HCT116 (cell line): ENCODE measurements at regions not wholly inside any gene's neighbourhood (a gene's known extent, or its start where the extent isn't known, plus 50 kb on each side); places are given as distances from the start of the nearest gene placed in this dataset.

Experiments used
- ATAC-seq: fragments of 200-7000 bp; cut with Tn5 transposase; 2 replicates; pipeline ENCODE4 v1.9.1; 2020; ENCODE audit warnings: mild to moderate bottlenecking, moderate library complexity
- BruUV-seq: library from RNA; stranded (reverse); fragments of 400-500 nt; replicated peaks from 2 replicates; lab custom pipeline; 2021; lab: Mats Ljungman, UMichigan
- CTCF ChIA-PET: fragments of 300-600 bp; sonication (Branson Sonifier 250); formaldehyde crosslinking; loops from one replicate; lab custom pipeline; 2021; ENCODE audit warnings: antibody characterized with exemption; lab: Charles Lee
- POLR2A ChIA-PET: fragments of 300-600, 350-600 bp; sonication (Branson Sonifier 250); formaldehyde crosslinking; loops from one replicate; lab custom pipeline; 2021; ENCODE audit warnings: antibody characterized with exemption; lab: Charles Lee
- RAD21 ChIA-PET, 2 experiments: fragments of 300-600 bp; sonication (Branson Sonifier 250); formaldehyde crosslinking; loops; one replicate each; lab custom pipeline; 2023; ENCODE audit warnings: low total read pairs in 2 of 2; ENCODE audit not compliant: uncharacterized antibody in 2 of 2, unreplicated experiment in 2 of 2, low non-redundant PET in 1 of 2; lab: Charles Lee
- DNase-seq: peaks from one replicate; pipeline ENCODE4 v3.0.0-alpha.2; 2010; ENCODE audit warnings: low read depth, low spot score
- H2AFZ ChIP-seq: fragments of 200-600 bp; shearing (Covaris generic), sonication (generic); 2 replicates; pipeline ENCODE4 v1.6.1; 2017; ENCODE audit warnings: low read depth, mixed run types, mixed read lengths, antibody characterized with exemption, low read length; ENCODE audit not compliant: poor library complexity, severe bottlenecking
- H3K27ac ChIP-seq: 2 replicates; pipeline ENCODE4 v1.5.1; 2012; ENCODE audit warnings: low read depth, low read length
- H3K27me3 ChIP-seq: fragments of 200-600 bp; sonication (generic); 2 replicates; pipeline ENCODE4 v1.6.1; 2016; ENCODE audit warnings: mixed run types, low read length, mixed read lengths; ENCODE audit not compliant: insufficient read depth
- H3K36me3 ChIP-seq, 2 experiments: fragments of 200-500 bp in 1 of 2; fragments of 200-600 bp in 1 of 2; sonication (Bioruptor generic) in 1 of 2; sonication (generic) in 1 of 2; 2 replicates each; pipeline versions ENCODE4 v1.5.1 to v1.6.1; 2014 to 2016; ENCODE audit warnings: low read length in 2 of 2, inconsistent platforms in 1 of 2, mixed read lengths in 1 of 2, mixed run types in 1 of 2; ENCODE audit not compliant: insufficient read depth in 2 of 2, control insufficient read depth in 1 of 2
- H3K4me1 ChIP-seq, 2 experiments: fragments of 200-600 bp in 1 of 2; sonication (generic) in 1 of 2; 2 replicates each; pipeline versions ENCODE4 v1.5.1 to v1.6.1; 2012 to 2017; ENCODE audit warnings: low read length in 2 of 2, inconsistent platforms in 1 of 2, mild to moderate bottlenecking in 1 of 2, mixed read lengths in 1 of 2, mixed run types in 1 of 2, moderate library complexity in 1 of 2; ENCODE audit not compliant: insufficient read depth in 2 of 2, control insufficient read depth in 1 of 2
- H3K4me2 ChIP-seq: fragments of 200-600 bp; sonication (generic); 2 replicates; pipeline ENCODE4 v1.6.1; 2017; ENCODE audit warnings: mixed run types, low read length, mixed read lengths
- H3K4me3 ChIP-seq, 2 experiments: fragments of 200-600 bp in 1 of 2; sonication (generic) in 1 of 2; replicated peaks in 1 of 2; 2 replicates each; pipeline ENCODE4 v1.5.1; 2011 to 2016; ENCODE audit warnings: low read length in 2 of 2, control low read depth in 1 of 2, low read depth in 1 of 2, mild to moderate bottlenecking in 1 of 2, mixed read lengths in 1 of 2, mixed run types in 1 of 2
- H3K79me2 ChIP-seq: fragments of 200-600 bp; sonication (generic); 2 replicates; pipeline ENCODE4 v1.6.1; 2017; ENCODE audit warnings: mild to moderate bottlenecking, mixed run types, low read length, moderate library complexity, mixed read lengths; ENCODE audit not compliant: insufficient read depth
- H3K9ac ChIP-seq: fragments of 200-600 bp; sonication (generic); 2 replicates; pipeline ENCODE4 v1.6.1; 2016; ENCODE audit warnings: low read length, mixed read lengths
- H3K9me2 ChIP-seq: fragments of 200-600 bp; sonication (generic), shearing (Covaris generic); 2 replicates; pipeline ENCODE4 v1.6.1; 2017; ENCODE audit warnings: mixed run types, mild to moderate bottlenecking, moderate library complexity; ENCODE audit not compliant: insufficient read depth
- H3K9me3 ChIP-seq, 2 experiments: fragments of 200-500 bp in 1 of 2; fragments of 200-600 bp in 1 of 2; sonication (Bioruptor generic) in 1 of 2; sonication (generic) in 1 of 2; 2 replicates each; pipeline ENCODE4 v1.6.1; 2014 to 2017; ENCODE audit warnings: low read length in 2 of 2, mixed read lengths in 2 of 2, inconsistent platforms in 1 of 2, low read depth in 1 of 2, mild to moderate bottlenecking in 1 of 2, mixed run types in 1 of 2, moderate library complexity in 1 of 2; ENCODE audit not compliant: control insufficient read depth in 1 of 2, insufficient read depth in 1 of 2
- H4K20me1 ChIP-seq: fragments of 200-600 bp; sonication (generic), shearing (Covaris generic); 2 replicates; pipeline ENCODE4 v1.6.1; 2017; ENCODE audit warnings: mixed run types, mild to moderate bottlenecking, moderate library complexity; ENCODE audit not compliant: insufficient read depth
- ATF3 ChIP-seq: IDR thresholded peaks from 2 replicates; pipeline ENCODE4 v1.6.1; 2012
- CBX3 ChIP-seq: IDR thresholded peaks from 2 replicates; pipeline ENCODE4 v1.6.1; 2012; ENCODE audit warnings: low read depth
- CEBPB ChIP-seq: IDR thresholded peaks from 2 replicates; pipeline ENCODE4 v1.6.1; 2012; ENCODE audit warnings: low read depth
- CTCF ChIP-seq, 3 experiments: fragments of 200-600 bp in 1 of 3; sonication (generic) in 1 of 3; IDR thresholded peaks in 2 of 3; conservative IDR thresholded peaks in 1 of 3; 2 replicates each; pipeline ENCODE4 v1.5.1; 2012 to 2017; ENCODE audit warnings: low read depth in 2 of 3, low read length in 2 of 3, antibody characterized with exemption in 1 of 3, borderline replicate concordance in 1 of 3, control low read depth in 1 of 3, mild to moderate bottlenecking in 1 of 3, mixed read lengths in 1 of 3, mixed run types in 1 of 3, moderate library complexity in 1 of 3; ENCODE audit not compliant: insufficient read depth in 1 of 3
- EGR1 ChIP-seq: IDR thresholded peaks from 2 replicates; pipeline ENCODE4 v1.6.1; 2012; ENCODE audit warnings: low read depth
- EZH2 ChIP-seq: fragments of 200-600 bp; sonication (generic); IDR thresholded peaks from 2 replicates; pipeline ENCODE4 v1.6.1; 2017; ENCODE audit warnings: antibody characterized with exemption, mixed run types
- EZH2phosphoT487 ChIP-seq: fragments of 200-600 bp; IDR thresholded peaks from 2 replicates; pipeline ENCODE4 v1.6.1; 2018; ENCODE audit warnings: antibody characterized with exemption, borderline replicate concordance
- FOSL1 ChIP-seq: IDR thresholded peaks from 2 replicates; pipeline ENCODE4 v1.6.1; 2012; ENCODE audit warnings: low read depth
- JUND ChIP-seq: IDR thresholded peaks from 2 replicates; pipeline ENCODE4 v1.6.1; 2012
- MAX ChIP-seq: IDR thresholded peaks from 2 replicates; pipeline ENCODE4 v1.6.1; 2012
- POLR2A ChIP-seq: IDR thresholded peaks from 2 replicates; pipeline ENCODE4 v1.7.0; 2011; ENCODE audit warnings: borderline replicate concordance; ENCODE audit not compliant: insufficient read depth, insufficient read length; ENCODE audit errors: extremely low read depth
- RAD21 ChIP-seq: IDR thresholded peaks from 2 replicates; pipeline ENCODE4 v1.6.1; 2012; ENCODE audit warnings: low read depth, mild to moderate bottlenecking
- SIN3A ChIP-seq: IDR thresholded peaks from 2 replicates; pipeline ENCODE4 v1.6.1; 2012; ENCODE audit warnings: low read depth
- SRF ChIP-seq: IDR thresholded peaks from 2 replicates; pipeline ENCODE4 v1.6.1; 2012; ENCODE audit warnings: low read depth
- YY1 ChIP-seq: IDR thresholded peaks from 2 replicates; pipeline ENCODE4 v1.6.1; 2011; ENCODE audit warnings: low read length, low read depth, moderate library complexity, mild to moderate bottlenecking; ENCODE audit not compliant: insufficient replicate concordance; ENCODE audit errors: extremely low read depth
- ZBTB33 ChIP-seq: IDR thresholded peaks from 2 replicates; pipeline ENCODE4 v1.6.1; 2011; ENCODE audit warnings: mild to moderate bottlenecking, low read length, moderate library complexity; ENCODE audit not compliant: insufficient replicate concordance; ENCODE audit errors: extremely low read depth
- ZFX ChIP-seq: fragments of 450-650 bp; IDR thresholded peaks from 2 replicates; pipeline ENCODE4 v1.6.1; 2017
- ZNF274 ChIP-seq: fragments of 200-500 bp; sonication (Bioruptor generic); IDR thresholded peaks from 2 replicates; pipeline ENCODE4 v1.6.1; 2014; ENCODE audit warnings: mild to moderate bottlenecking, low read depth, low read length, inconsistent platforms
- intact Hi-C: fragments of 100-400 bp; cut with micrococcal nuclease; formaldehyde crosslinking; loops from 2 replicates; pipeline ENCODE4 v1.10.0; 2022

GRCh38 chr2:59886759-59887158 lies 666.7 kb downstream of the BCL11A start:
- Histone ChIP-seq H2AFZ (no peak overlapping the region), H3K9me3 (no peaks in the 10 kb centered on the region), H3K4me1 (no peaks in the 10 kb centered on the region), H3K27me3 (0 out of 2 replicates have a peak, but pooled peaks cover 3% of the 10 kb centered on the region), H3K4me2 (no peak overlapping the region), H3K36me3 (no peaks in the 10 kb centered on the region), H3K4me3 (no peak overlapping the region), H3K9me2 (no peaks in the 10 kb centered on the region)
- DNase-seq: no peak
- CTCF ChIA-PET: no interaction called here
- no TSS peak for BruUV-seq
- TF ChIP-seq CEBPB (no peak), POLR2A (no peak), RAD21 (no peak), JUND (no peak), ZBTB33 (no peak), ZNF274 (no peak), EZH2 (no peak)
- TF ChIP-seq, all 23 proteins: peak for 0
- Histone ChIP-seq H3K27ac (no peak overlapping the region), H3K79me2 (no peaks in the 10 kb centered on the region), H4K20me1 (no peaks in the 10 kb centered on the region), H3K9ac (no peak overlapping the region)
- POLR2A ChIA-PET: no interaction called here
- RAD21 ChIA-PET: no interaction called here
- ATAC-seq: no peak
- intact Hi-C loops: no loop called here

- CTCF ChIA-PET: no interaction called here
- Histone ChIP-seq H3K36me3 (no peaks in the 10 kb centered on the region), H3K9ac (no peak overlapping the region), H3K79me2 (no peaks in the 10 kb centered on the region)
- intact Hi-C loops: no loop called here
- TF ChIP-seq ATF3 (no peak), SRF (no peak), MAX (no peak), CBX3 (no peak), EGR1 (no peak), FOSL1 (no peak), ZFX (no peak), EZH2phosphoT487 (no peak), CTCF (IDR thresholded peaks at IDR 0.05 in 2 of 3, conservative IDR thresholded peaks at IDR 0.05 in 1 of 3; ENCODE audit: borderline replicate concordance in 1 of 3, insufficient read depth in 1 of 3, low read depth in 2 of 3, low read length in 2 of 3) (no peak), SIN3A (no peak), YY1 (no peak)
- TF ChIP-seq, all 23 proteins: peak for 0
- ChIA-PET POLR2A (no interaction called here), RAD21 (no interaction called here)
- Histone ChIP-seq H3K27me3 (0 out of 2 replicates have a peak, but pooled peaks cover 3% of the 10 kb centered on the region), H4K20me1 (no peaks in the 10 kb centered on the region), H3K4me3 (no peak overlapping the region), H3K27ac (no peak overlapping the region), H3K4me1 (no peaks in the 10 kb centered on the region), H3K4me2 (no peak overlapping the region), H2AFZ (no peak overlapping the region), H3K9me2 (no peaks in the 10 kb centered on the region), H3K9me3 (no peaks in the 10 kb centered on the region)
- ATAC-seq (no peak), DNase-seq (no peak)
- BruUV-seq: no TSS peak
These were observed 667.9 kb downstream of the BCL11A start for GRCh38 chr2:59885541-59885940.
